BLaER1 (cell line): ENCODE measurements at regions not wholly inside any gene's neighbourhood (a gene's known extent, or its start where the extent isn't known, plus 50 kb on each side); places are given as distances from the start of the nearest gene placed in this dataset.
"Not testable (repeated sequence)": the region's sequence is repeated elsewhere in the genome, so short reads cannot be mapped to it uniquely, and the experiment has no call there.

Source experiments
- H3K27ac ChIP-seq: shearing (Covaris generic); formaldehyde crosslinking; 2 replicates; pipeline ENCODE4 v1.8.1; 2022
- H3K27me3 ChIP-seq: shearing (Covaris generic); formaldehyde crosslinking; 2 replicates; pipeline ENCODE4 v1.8.1; 2022
- H3K36me3 ChIP-seq: shearing (Covaris generic); formaldehyde crosslinking; 2 replicates; pipeline ENCODE4 v1.8.1; 2022
- H3K4me1 ChIP-seq: shearing (Covaris generic); formaldehyde crosslinking; 2 replicates; pipeline ENCODE4 v1.8.1; 2022
- H3K4me2 ChIP-seq: shearing (Covaris generic); formaldehyde crosslinking; 2 replicates; pipeline ENCODE4 v1.8.1; 2022
- H3K4me3 ChIP-seq: shearing (Covaris generic); formaldehyde crosslinking; 2 replicates; pipeline ENCODE4 v1.8.1; 2022
- H3K9ac ChIP-seq: shearing (Covaris generic); formaldehyde crosslinking; 2 replicates; pipeline ENCODE4 v1.8.1; 2022
- H3K9me3 ChIP-seq: shearing (Covaris generic); formaldehyde crosslinking; 2 replicates; pipeline ENCODE4 v1.8.1; 2022
- H4K20me1 ChIP-seq: shearing (Covaris generic); formaldehyde crosslinking; 2 replicates; pipeline ENCODE4 v1.8.1; 2022
- Cebpa-rat ChIP-seq: shearing (Covaris generic); IDR thresholded peaks from 2 replicates; pipeline ENCODE4 v1.8.1; 2022

DNA sequence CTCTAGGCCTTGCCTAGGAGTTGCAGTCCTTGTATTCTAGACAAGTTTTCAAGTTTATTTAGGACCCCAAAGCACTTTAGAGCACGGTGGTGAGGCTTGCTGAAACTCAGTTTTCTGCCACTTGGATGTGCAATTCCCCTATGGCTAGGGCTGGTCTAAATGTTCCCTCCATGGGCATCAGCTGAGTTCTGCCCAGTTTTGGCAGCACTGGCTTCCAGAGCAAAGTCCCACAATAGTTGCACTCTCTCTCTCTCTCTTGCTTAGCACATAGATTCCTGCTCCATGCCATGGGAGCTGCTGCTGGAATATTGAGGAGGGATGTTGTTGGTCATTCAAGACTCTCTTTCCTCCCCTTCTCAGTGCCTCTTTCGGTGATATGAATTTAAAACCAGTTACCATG is 760.2 kb upstream of the SLC39A10 start:
- Histone ChIP-seq H3K36me3 (no peaks in the 10 kb centered on the region), H3K9ac (no peak overlapping the region), H3K27me3 (no peaks in the 10 kb centered on the region), H4K20me1 (no peaks in the 10 kb centered on the region), H3K4me1 (no peaks in the 10 kb centered on the region), H3K9me3 (no peaks in the 10 kb centered on the region), H3K4me3 (no peak overlapping the region), H3K4me2 (no peak overlapping the region), H3K27ac (no peak overlapping the region)
- TF ChIP-seq Cebpa-rat = no peak

GRCh38 chr2:194883711-194884110 is 773.3 kb upstream of the SLC39A10 start:
- no peaks in the 10 kb centered on the region for H4K20me1 ChIP-seq
- no peak overlapping the region for H3K9ac ChIP-seq
- no peak for TF ChIP-seq Cebpa-rat
- no peak overlapping the region for H3K4me2 ChIP-seq
- no peak overlapping the region for H3K27ac ChIP-seq
- H3K4me1 ChIP-seq = no peaks in the 10 kb centered on the region
- H3K9me3 ChIP-seq = no peaks in the 10 kb centered on the region
- H3K4me3 ChIP-seq = no peak overlapping the region
- H3K36me3 ChIP-seq = no peaks in the 10 kb centered on the region
- H3K27me3 ChIP-seq = no peaks in the 10 kb centered on the region

DNA sequence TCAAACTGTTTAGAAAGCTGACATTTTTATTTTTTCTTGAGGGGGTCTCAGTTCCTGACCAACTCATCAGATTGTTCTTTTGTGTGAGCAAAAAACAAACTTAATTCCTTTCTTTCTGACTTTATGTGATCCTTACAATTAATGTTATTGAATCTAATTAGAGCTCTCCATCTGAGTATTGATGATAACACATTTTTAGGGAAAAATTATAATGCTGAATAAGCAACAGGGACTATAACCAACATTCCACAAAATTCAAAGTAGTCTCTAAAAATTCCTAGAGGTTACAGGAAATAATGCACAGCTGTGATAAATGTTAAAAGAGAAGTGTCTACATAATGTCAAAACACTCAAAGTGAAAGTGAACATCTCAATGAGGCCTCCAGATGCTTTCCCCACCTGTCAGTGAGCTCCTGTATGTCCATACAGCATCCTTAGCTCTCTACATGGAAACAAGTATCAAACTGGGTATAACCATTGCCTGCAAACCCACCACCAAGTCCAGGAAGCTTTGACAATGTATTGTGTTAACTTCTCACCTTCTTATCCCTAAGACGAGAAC is 786.0 kb upstream of the SLC39A10 start:
- H3K4me3 ChIP-seq = no peak overlapping the region
- H3K27ac ChIP-seq = no peak overlapping the region
- TF ChIP-seq Cebpa-rat = no peak
- no peaks in the 10 kb centered on the region for H3K36me3 ChIP-seq
- H4K20me1 ChIP-seq = no peaks in the 10 kb centered on the region
- no peak overlapping the region for H3K4me2 ChIP-seq
- H3K9ac ChIP-seq = no peak overlapping the region
- no peaks in the 10 kb centered on the region for H3K9me3 ChIP-seq
- H3K27me3 ChIP-seq = no peaks in the 10 kb centered on the region
- no peaks in the 10 kb centered on the region for H3K4me1 ChIP-seq

DNA sequence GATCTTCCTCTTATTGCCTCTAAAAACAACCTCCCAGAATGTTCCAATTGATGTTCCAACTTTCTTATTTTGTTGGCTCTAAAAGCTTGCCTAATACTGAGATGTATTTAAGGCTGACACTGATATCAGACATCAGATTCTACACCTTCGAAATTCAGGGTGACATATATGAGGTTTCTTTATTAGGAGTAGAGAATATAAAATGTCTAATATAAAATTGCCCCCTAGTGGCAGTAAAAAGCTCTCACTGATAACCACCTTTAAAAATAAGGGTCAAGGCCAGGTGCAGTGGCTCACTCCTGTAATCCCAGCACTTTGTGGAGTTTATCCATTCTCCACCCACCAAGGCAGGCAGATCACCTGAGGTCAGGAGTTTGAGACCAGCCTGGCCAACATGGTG is 789.7 kb upstream of the SLC39A10 start:
- H3K9me3 ChIP-seq = no peaks in the 10 kb centered on the region
- H3K27ac ChIP-seq = no peak overlapping the region
- no peak overlapping the region for H3K4me3 ChIP-seq
- no peaks in the 10 kb centered on the region for H3K4me1 ChIP-seq
- H3K9ac ChIP-seq = no peak overlapping the region
- H3K36me3 ChIP-seq = no peaks in the 10 kb centered on the region
- H3K27me3 ChIP-seq = no peaks in the 10 kb centered on the region
- TF ChIP-seq Cebpa-rat = no peak
- no peaks in the 10 kb centered on the region for H4K20me1 ChIP-seq
- H3K4me2 ChIP-seq = no peak overlapping the region

DNA sequence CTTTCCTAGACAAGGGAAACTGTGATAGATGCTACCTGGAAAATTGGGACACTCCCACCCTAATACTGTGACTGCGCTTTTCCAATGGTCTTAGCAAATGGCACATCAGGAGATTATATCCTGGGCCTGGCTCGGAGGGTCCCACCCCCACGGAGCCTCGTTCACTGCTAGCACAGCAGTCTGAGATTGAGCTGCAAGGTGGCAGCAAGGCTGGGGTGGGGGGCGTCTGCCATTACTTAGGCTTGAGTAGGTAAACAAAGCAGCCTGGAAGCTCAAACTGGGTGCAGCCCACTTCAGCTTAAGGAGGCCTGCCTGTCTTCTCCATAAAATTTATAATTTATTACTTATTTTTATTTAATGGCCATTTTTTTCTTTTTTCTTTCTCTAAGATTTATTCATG is 802.1 kb upstream of the SLC39A10 start:
- no peaks in the 10 kb centered on the region for H3K9me3 ChIP-seq
- TF ChIP-seq Cebpa-rat = no peak
- no peaks in the 10 kb centered on the region for H3K36me3 ChIP-seq

GRCh38 chr2:194842871-194843270 is 814.2 kb upstream of the SLC39A10 start:
- no peak for TF ChIP-seq Cebpa-rat
- Histone ChIP-seq H3K4me1 (no peaks in the 10 kb centered on the region), H4K20me1 (no peaks in the 10 kb centered on the region), H3K27me3 (no peaks in the 10 kb centered on the region), H3K4me2 (no peak overlapping the region), H3K4me3 (no peak overlapping the region), H3K36me3 (no peaks in the 10 kb centered on the region), H3K9me3 (no peaks in the 10 kb centered on the region), H3K9ac (no peak overlapping the region), H3K27ac (no peak overlapping the region)

More for the DNA sequence above, 802.1 kb upstream of the SLC39A10 start:
- Histone ChIP-seq H3K4me3 (no peak overlapping the region), H3K27me3 (no peaks in the 10 kb centered on the region), H3K9ac (no peak overlapping the region), H3K4me2 (no peak overlapping the region), H3K4me1 (no peaks in the 10 kb centered on the region), H3K27ac (no peak overlapping the region), H4K20me1 (no peaks in the 10 kb centered on the region)

- H3K4me3 ChIP-seq, H3K4me2 ChIP-seq, H3K9ac ChIP-seq, H3K4me1 ChIP-seq, H3K9me3 ChIP-seq, H3K27me3 ChIP-seq, H3K27ac ChIP-seq, H4K20me1 ChIP-seq, H3K36me3 ChIP-seq: not testable (repeated sequence)
These were observed 822.7 kb upstream of the SLC39A10 start for GRCh38 chr2:194834371-194834770.

DNA sequence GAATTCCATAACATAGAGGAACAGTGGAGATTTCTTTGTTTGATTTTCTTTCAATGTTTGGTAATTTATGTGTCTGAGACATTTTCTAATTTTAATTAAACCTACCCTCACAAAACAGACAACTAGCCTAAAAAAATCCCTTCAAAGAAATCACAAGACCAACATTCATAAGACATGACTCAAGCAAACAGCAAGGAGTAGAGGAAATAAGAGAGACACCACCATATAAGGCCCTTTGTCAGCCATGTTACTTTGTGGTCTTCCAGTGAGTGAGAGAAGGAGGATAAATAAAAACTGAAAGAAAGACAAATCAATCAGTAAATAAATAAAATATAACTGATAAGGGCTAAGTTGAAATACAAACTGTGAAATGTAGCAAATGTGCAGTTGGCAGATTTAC is 830.8 kb upstream of the SLC39A10 start:
- no peak for TF ChIP-seq Cebpa-rat
- no peaks in the 10 kb centered on the region for H3K36me3 ChIP-seq
- no peak overlapping the region for H3K9ac ChIP-seq
- no peak overlapping the region for H3K27ac ChIP-seq
- no peak overlapping the region for H3K4me3 ChIP-seq
- no peaks in the 10 kb centered on the region for H3K4me1 ChIP-seq
- no peaks in the 10 kb centered on the region for H3K9me3 ChIP-seq
- H3K27me3 ChIP-seq = no peaks in the 10 kb centered on the region
- no peaks in the 10 kb centered on the region for H4K20me1 ChIP-seq
- H3K4me2 ChIP-seq = no peak overlapping the region

DNA sequence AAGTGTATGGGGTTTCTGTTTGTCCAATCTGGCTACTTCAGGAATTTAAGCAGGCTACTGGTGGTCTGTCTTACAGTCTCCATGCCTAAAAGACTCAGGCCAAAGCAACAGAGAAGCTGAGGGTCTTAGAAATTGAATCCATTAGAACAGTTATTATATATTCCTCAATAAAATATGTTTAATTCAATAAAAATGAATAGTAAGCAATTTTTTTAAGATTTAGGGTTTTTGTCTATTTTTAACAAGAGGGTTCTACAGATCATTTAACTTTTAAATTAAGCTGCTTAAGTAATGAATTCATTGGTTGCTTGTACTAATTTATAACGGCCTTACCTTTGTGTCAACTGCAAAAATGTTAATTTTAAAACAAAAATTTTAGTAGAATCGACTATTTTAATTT is 832.6 kb upstream of the SLC39A10 start:
- TF ChIP-seq Cebpa-rat = no peak
- H3K4me1 ChIP-seq = no peaks in the 10 kb centered on the region

DNA sequence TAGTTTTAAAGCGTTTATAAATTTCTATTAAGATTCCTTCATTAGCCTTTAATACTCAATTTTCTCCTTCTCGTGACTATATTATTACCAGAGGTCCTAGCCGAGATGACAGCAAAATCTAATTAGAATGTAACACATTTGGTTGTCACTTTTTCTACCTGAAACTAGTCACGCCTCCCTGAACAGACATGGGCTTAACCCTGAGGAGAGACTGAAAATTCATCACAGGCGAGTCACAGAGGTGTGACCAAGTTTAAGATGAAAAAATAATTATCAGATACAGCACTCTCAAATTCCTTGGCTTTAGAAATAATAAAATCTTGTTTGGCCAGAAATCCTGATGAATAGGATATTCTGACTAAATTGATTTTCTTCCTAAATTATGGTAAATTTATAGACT is 834.4 kb upstream of the SLC39A10 start:
- no peaks in the 10 kb centered on the region for H4K20me1 ChIP-seq
- H3K9ac ChIP-seq = no peak overlapping the region
- no peaks in the 10 kb centered on the region for H3K4me1 ChIP-seq
- H3K27ac ChIP-seq = no peak overlapping the region
- no peak overlapping the region for H3K4me2 ChIP-seq
- TF ChIP-seq Cebpa-rat = no peak
- H3K27me3 ChIP-seq = no peaks in the 10 kb centered on the region
- H3K4me3 ChIP-seq = no peak overlapping the region
- H3K9me3 ChIP-seq = no peaks in the 10 kb centered on the region
- no peaks in the 10 kb centered on the region for H3K36me3 ChIP-seq

More for the DNA sequence above, 832.6 kb upstream of the SLC39A10 start:
- no peaks in the 10 kb centered on the region for H4K20me1 ChIP-seq
- no peak overlapping the region for H3K4me3 ChIP-seq
- H3K27me3 ChIP-seq = no peaks in the 10 kb centered on the region
- no peaks in the 10 kb centered on the region for H3K9me3 ChIP-seq
- H3K9ac ChIP-seq = no peak overlapping the region
- no peaks in the 10 kb centered on the region for H3K36me3 ChIP-seq
- no peak overlapping the region for H3K4me2 ChIP-seq
- no peak overlapping the region for H3K27ac ChIP-seq

DNA sequence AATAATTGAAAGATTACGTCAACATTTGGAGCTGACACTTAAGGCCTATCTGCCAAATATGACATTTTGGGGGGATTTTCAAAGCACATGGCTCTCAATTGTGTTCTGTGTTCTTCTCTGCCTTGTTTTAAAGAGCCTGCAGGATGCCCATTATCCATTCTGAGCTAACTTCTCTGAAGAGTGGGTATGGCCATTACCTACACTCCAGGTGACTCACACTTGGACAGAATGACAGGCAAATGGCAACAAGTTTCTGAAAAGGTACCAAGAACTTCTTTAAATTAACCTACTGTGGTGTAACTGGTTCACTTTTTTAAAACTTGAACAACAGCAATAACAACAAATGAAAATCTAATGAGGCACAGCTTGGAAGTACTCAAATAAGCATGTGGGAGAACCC is 834.9 kb upstream of the SLC39A10 start:
- H3K27ac ChIP-seq = no peak overlapping the region
- no peak for TF ChIP-seq Cebpa-rat
- H3K4me3 ChIP-seq = no peak overlapping the region
- no peaks in the 10 kb centered on the region for H3K9me3 ChIP-seq
- no peaks in the 10 kb centered on the region for H3K27me3 ChIP-seq
- no peak overlapping the region for H3K9ac ChIP-seq
- H3K36me3 ChIP-seq = no peaks in the 10 kb centered on the region
- no peaks in the 10 kb centered on the region for H4K20me1 ChIP-seq
- H3K4me2 ChIP-seq = no peak overlapping the region
- no peaks in the 10 kb centered on the region for H3K4me1 ChIP-seq
